GM20000 (cell line): ENCODE measurements at regions not wholly inside any gene's neighbourhood (a gene's known extent, or its start where the extent isn't known, plus 50 kb on each side); places are given as distances from the start of the nearest gene placed in this dataset.

Source experiments
- DNase-seq: peaks from one replicate; pipeline ENCODE4 v3.0.0; 2012; ENCODE audit warnings: low spot score
- TF ChIP-seq, protein P1 (sequence below): IDR thresholded peaks from 2 replicates; pipeline ENCODE4 v1.5.1; 2012; ENCODE audit warnings: mild to moderate bottlenecking, control low read depth; ENCODE audit errors: extremely low read depth, missing control alignments

GRCh38 chr1:82223091-82223490 is 422.4 kb downstream of the ADGRL2 start:
- no peak for DNase-seq
- TF ChIP-seq, protein P1, sequence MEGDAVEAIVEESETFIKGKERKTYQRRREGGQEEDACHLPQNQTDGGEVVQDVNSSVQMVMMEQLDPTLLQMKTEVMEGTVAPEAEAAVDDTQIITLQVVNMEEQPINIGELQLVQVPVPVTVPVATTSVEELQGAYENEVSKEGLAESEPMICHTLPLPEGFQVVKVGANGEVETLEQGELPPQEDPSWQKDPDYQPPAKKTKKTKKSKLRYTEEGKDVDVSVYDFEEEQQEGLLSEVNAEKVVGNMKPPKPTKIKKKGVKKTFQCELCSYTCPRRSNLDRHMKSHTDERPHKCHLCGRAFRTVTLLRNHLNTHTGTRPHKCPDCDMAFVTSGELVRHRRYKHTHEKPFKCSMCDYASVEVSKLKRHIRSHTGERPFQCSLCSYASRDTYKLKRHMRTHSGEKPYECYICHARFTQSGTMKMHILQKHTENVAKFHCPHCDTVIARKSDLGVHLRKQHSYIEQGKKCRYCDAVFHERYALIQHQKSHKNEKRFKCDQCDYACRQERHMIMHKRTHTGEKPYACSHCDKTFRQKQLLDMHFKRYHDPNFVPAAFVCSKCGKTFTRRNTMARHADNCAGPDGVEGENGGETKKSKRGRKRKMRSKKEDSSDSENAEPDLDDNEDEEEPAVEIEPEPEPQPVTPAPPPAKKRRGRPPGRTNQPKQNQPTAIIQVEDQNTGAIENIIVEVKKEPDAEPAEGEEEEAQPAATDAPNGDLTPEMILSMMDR: no peak

DNA sequence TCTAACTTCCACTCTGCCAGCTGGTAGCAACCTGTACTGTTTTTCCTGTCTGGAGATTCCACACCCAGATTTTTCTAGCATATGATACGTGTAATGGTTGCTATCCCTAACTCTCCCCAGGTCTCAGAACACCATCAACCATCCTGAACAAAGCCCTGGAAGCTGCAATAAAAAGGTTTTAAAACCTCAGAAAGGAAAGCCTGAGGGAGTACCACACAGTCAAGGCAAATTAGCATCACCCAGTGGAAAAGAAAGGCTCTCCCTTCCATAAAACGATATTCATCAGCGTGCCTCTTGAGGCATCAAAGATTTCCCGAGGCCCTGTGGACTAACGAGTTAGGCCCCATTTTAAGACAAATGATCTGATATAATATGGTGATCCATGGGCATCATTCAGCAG is 421.0 kb downstream of the ADGRL2 start:
- DNase-seq: no peak
- TF ChIP-seq, protein P1: no peak

DNA sequence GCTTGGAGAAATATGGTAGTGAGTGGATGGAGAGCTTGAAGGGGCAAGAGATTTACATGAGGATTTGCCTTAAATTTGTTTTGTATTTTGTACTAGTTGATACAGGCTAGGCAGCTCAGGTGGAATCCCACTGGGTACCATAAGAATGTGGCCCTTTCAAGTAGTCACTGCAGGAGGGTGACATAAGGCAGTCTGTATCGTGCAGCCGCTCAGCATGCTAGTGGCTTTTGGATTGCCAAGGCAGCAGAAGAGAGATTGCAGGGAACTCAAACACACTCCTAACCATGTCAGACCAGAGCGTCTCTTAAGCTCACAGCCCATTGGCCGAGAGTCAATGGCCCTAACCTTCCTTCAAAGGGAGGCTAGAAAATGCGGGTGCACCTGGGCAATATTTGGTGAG is 420.0 kb downstream of the ADGRL2 start:
- TF ChIP-seq, protein P1: no peak
- DNase-seq: no peak

- TF ChIP-seq, protein P1: no peak
- no peak for DNase-seq
Observed at GRCh38 chr1:82219841-82220240, 419.1 kb downstream of the ADGRL2 start.

DNA sequence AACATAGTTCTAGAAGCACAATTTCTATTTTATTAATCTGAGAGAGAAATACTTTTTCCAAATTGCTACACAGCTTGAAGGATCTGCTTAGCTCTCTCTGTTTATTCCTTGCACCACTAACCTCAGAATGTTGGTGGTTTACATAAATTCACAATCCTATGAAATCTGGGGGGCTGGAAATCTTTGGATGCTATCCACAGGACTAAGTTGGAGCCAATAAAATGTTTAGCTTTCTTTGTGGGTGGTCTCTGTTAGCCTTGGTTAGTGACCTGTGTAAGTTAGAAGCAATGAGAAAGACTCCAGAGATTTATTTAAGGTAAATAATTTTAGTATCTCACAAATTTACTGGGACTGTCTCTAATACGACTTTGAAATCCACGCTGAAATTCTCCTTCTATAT is 418.1 kb downstream of the ADGRL2 start:
- TF ChIP-seq, protein P1: no peak
- no peak for DNase-seq

- DNase-seq: no peak
- TF ChIP-seq, protein P1: no peak
Observed at GRCh38 chr1:82215853-82216175, 415.1 kb downstream of the ADGRL2 start.

DNA sequence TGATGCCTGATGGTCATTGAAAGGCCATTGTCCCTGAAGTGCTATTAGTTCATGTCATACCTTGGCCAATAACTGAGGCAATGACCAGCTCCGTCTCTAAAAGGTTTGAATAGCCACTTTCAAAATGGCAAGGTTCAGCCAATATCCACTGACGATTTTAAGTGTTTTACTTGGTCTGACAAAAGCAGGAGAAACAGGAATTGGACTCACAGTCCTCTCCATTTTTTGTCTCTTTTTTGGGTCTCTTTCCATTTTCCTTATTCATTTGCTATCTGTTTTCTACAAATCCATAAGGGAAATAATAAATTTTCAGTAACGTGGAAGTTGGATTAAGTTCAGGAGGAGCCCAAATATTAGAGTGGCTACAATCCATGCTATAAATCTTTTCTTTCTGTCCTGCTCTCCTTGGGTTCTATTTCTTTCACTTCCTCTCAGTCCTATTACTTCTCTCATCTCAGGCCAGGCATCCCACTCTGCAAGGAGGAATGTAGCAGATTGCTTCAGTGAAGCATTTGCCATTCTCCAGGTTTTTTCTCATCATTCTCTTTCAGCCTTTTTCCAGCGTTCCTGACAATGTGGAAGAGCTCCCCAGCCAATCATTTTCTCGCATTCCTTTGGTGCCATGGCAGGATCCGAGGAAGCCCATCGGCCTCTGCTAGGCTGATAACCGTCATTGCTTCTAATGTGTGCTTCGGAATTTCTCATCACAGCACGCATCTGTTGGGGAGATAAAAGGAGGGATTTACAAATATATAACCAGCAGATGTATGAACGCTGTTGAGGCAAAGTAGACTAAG is 414.5 kb downstream of the ADGRL2 start:
- TF ChIP-seq, protein P1: no peak
- DNase-seq: no peak
